ENCODE measurements at regions not wholly inside any gene's neighbourhood (a gene's known extent, or its start where the extent isn't known, plus 50 kb on each side); places are given as distances from the start of the nearest gene placed in this dataset.
A peak's percentile ranks its signal among the peaks of the same experiment; 100 is the strongest.

DNA sequence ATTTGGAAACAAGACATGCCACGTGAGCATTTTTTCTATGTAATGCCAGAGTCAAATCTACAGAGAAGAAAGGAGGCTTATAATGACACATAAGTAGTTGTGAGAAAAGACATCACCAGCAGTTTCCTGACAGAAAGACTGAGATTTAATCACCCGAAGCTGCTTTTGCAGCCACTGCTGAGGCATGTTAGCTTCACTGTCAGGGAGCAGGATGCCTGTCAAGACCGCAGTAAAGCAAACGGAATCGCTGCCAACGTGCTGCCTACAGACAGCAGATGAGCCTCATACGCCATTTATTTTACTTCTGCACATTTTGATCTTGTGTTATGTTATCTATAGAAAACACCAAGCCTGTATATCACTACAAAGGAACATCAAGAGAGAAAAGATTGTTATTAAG, 68.7 kb upstream of the NDST3 start:
- H2AK5ac ChIP-seq (ENCODE audit: low read depth, low read length): no peak overlapping the region
- H2BK12ac ChIP-seq (ENCODE audit: low read length): no peak overlapping the region
- no peak overlapping the region for H3K27ac ChIP-seq (replicated peaks; ENCODE audit: low read length)
- H2BK5ac ChIP-seq (ENCODE audit: low read length): no peak overlapping the region
- no peak for DNase-seq (ENCODE audit: low spot score)
- peaks cover 0 to 7% of the 10 kb centered on the region in 2 donors for H3K4me1 ChIP-seq (ENCODE audit: control insufficient read depth in 2 of 2, insufficient read depth in 1 of 2, low read depth in 1 of 2, low read length in 2 of 2)
- no peak overlapping the region for H3K4me3 ChIP-seq (ENCODE audit: low read length in 2 of 2)
- H3K4me2 ChIP-seq (ENCODE audit: insufficient read depth, low read length, poor library complexity, severe bottlenecking): no peak overlapping the region
- peak overlapping the region; percentile 63 for H2AFZ ChIP-seq (ENCODE audit: low read length)
- H4K8ac ChIP-seq (ENCODE audit: low read depth, low read length): no peak overlapping the region
- no peak overlapping the region for H3K18ac ChIP-seq (ENCODE audit: low read length)
- H3K9ac ChIP-seq (ENCODE audit: low read depth, low read length, poor library complexity): no peak overlapping the region
- no CpG with 5 or more reads among the region's 7 CpGs for WGBS, 2 donors (ENCODE audit: extremely low coverage in 2 of 2, insufficient read length in 2 of 2, insufficient replicate concordance in 1 of 2)
- no peaks in the 10 kb centered on the region for H3K36me3 ChIP-seq (replicated peaks in 1 of 2; ENCODE audit: control insufficient read depth in 2 of 2, insufficient read depth in 2 of 2, low read length in 2 of 2)
- no peak overlapping the region for H2BK120ac ChIP-seq (ENCODE audit: low read depth, low read length)
- no peak overlapping the region for H2BK15ac ChIP-seq (ENCODE audit: low read length)
- H3K14ac ChIP-seq (ENCODE audit: low read length): no peak overlapping the region
- no peaks in the 10 kb centered on the region for H3K9me3 ChIP-seq (replicated peaks in 1 of 2; ENCODE audit: control insufficient read depth in 2 of 2, insufficient read depth in 1 of 2, low read depth in 1 of 2, low read length in 2 of 2)
- no peak overlapping the region for H3K4ac ChIP-seq (ENCODE audit: low read length)
- H3K27me3 ChIP-seq (ENCODE audit: control insufficient read depth in 3 of 3, insufficient read depth in 3 of 3, low read depth in 1 of 3, low read length in 3 of 3): no peaks in the 10 kb centered on the region
- H3K23ac ChIP-seq (ENCODE audit: low read depth, low read length, poor library complexity): no peak overlapping the region
- H3K79me1 ChIP-seq (ENCODE audit: low read depth, low read length): no peaks in the 10 kb centered on the region
- H4K91ac ChIP-seq (ENCODE audit: low read depth, low read length, poor library complexity): no peak overlapping the region

DNA sequence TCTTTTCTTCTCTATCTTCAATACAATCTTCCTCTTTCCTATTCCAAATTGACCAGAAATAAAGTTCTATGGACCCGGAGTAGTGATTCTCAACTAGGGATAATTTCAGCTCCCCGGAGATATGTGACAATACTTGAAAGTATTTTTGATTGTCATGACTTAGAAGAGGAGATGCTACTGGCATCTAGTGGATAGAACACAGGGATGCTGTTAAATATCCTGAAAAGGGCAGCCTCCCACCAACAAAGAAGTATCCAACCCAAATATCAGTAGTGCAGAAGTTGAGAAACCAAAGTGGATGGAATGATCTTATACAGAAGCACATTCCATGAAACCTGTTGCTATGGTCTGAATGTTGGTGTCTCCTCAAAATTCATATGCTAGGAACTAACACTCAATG, 65.7 kb upstream of the NDST3 start:
- WGBS, 2 donors (ENCODE audit: extremely low coverage in 2 of 2, insufficient read length in 2 of 2, insufficient replicate concordance in 1 of 2): no CpG with 5 or more reads among the region's 2 CpGs
- H3K4me1 ChIP-seq (ENCODE audit: control insufficient read depth in 2 of 2, insufficient read depth in 1 of 2, low read depth in 1 of 2, low read length in 2 of 2): peaks cover 0 to 7% of the 10 kb centered on the region in 2 donors
- H2BK5ac ChIP-seq (ENCODE audit: low read length): no peak overlapping the region
- H3K4ac ChIP-seq (ENCODE audit: low read length): no peak overlapping the region
- H2AFZ ChIP-seq (ENCODE audit: low read length): no peak overlapping the region
- no peak overlapping the region for H3K9ac ChIP-seq (ENCODE audit: low read depth, low read length, poor library complexity)
- H3K79me1 ChIP-seq (ENCODE audit: low read depth, low read length): no peaks in the 10 kb centered on the region
- no peak overlapping the region for H2BK120ac ChIP-seq (ENCODE audit: low read depth, low read length)
- no peak overlapping the region for H4K91ac ChIP-seq (ENCODE audit: low read depth, low read length, poor library complexity)
- no peak overlapping the region for H2BK15ac ChIP-seq (ENCODE audit: low read length)
- H3K4me2 ChIP-seq (ENCODE audit: insufficient read depth, low read length, poor library complexity, severe bottlenecking): no peak overlapping the region
- H4K8ac ChIP-seq (ENCODE audit: low read depth, low read length): no peak overlapping the region
- no peak overlapping the region for H2AK5ac ChIP-seq (ENCODE audit: low read depth, low read length)
- no peak overlapping the region for H3K4me3 ChIP-seq (ENCODE audit: low read length in 2 of 2)
- no peak for DNase-seq (ENCODE audit: low spot score)
- H3K27me3 ChIP-seq (ENCODE audit: control insufficient read depth in 3 of 3, insufficient read depth in 3 of 3, low read depth in 1 of 3, low read length in 3 of 3): no peaks in the 10 kb centered on the region
- no peak overlapping the region for H3K23ac ChIP-seq (ENCODE audit: low read depth, low read length, poor library complexity)
- H3K27ac ChIP-seq (replicated peaks; ENCODE audit: low read length): no peak overlapping the region
- no peak overlapping the region for H3K14ac ChIP-seq (ENCODE audit: low read length)
- H3K18ac ChIP-seq (ENCODE audit: low read length): no peak overlapping the region
- no peak overlapping the region for H2BK12ac ChIP-seq (ENCODE audit: low read length)
- H3K36me3 ChIP-seq (replicated peaks in 1 of 2; ENCODE audit: control insufficient read depth in 2 of 2, insufficient read depth in 2 of 2, low read length in 2 of 2): no peaks in the 10 kb centered on the region
- no peaks in the 10 kb centered on the region for H3K9me3 ChIP-seq (replicated peaks in 1 of 2; ENCODE audit: control insufficient read depth in 2 of 2, insufficient read depth in 1 of 2, low read depth in 1 of 2, low read length in 2 of 2)

DNA sequence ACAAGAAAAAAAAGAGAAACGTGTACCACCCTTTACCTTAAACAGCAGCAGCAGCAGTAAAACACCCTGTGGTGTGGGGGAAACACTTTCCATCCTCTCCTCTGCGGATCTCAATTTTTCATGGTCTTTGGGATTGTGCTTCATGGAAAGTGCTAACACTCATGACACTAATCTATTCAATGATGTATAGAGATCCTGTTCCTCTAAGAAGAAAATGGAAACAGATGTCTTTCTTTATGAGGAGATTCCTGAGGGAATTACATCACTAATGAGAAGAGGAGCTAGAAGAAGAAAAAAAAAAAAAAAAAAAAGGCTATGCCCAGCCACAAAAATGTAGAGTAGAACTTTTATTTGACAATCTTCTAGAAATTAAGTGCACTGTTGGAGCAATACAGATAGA, 62.9 kb upstream of the NDST3 start:
- H3K36me3 ChIP-seq (replicated peaks in 1 of 2; ENCODE audit: control insufficient read depth in 2 of 2, insufficient read depth in 2 of 2, low read length in 2 of 2): no peaks in the 10 kb centered on the region
- H4K91ac ChIP-seq (ENCODE audit: low read depth, low read length, poor library complexity): no peak overlapping the region
- no peak overlapping the region for H3K18ac ChIP-seq (ENCODE audit: low read length)
- DNase-seq (ENCODE audit: low spot score): no peak
- H2BK12ac ChIP-seq (ENCODE audit: low read length): no peak overlapping the region
- H3K14ac ChIP-seq (ENCODE audit: low read length): no peak overlapping the region
- H3K27ac ChIP-seq (replicated peaks; ENCODE audit: low read length): no peak overlapping the region
- H3K9me3 ChIP-seq (replicated peaks in 1 of 2; ENCODE audit: control insufficient read depth in 2 of 2, insufficient read depth in 1 of 2, low read depth in 1 of 2, low read length in 2 of 2): no peaks in the 10 kb centered on the region
- H2AK5ac ChIP-seq (ENCODE audit: low read depth, low read length): no peak overlapping the region
- H2BK15ac ChIP-seq (ENCODE audit: low read length): no peak overlapping the region
- H3K9ac ChIP-seq (ENCODE audit: low read depth, low read length, poor library complexity): no peak overlapping the region
- no peak overlapping the region for H4K8ac ChIP-seq (ENCODE audit: low read depth, low read length)
- no peak overlapping the region for H2AFZ ChIP-seq (ENCODE audit: low read length)
- no peak overlapping the region for H3K23ac ChIP-seq (ENCODE audit: low read depth, low read length, poor library complexity)
- no peak overlapping the region for H3K4me3 ChIP-seq (ENCODE audit: low read length in 2 of 2)
- H2BK5ac ChIP-seq (ENCODE audit: low read length): no peak overlapping the region
- no CpG with 5 or more reads among the region's 2 CpGs for whole genome bisulfite sequencing, 2 donors (ENCODE audit: extremely low coverage in 2 of 2, insufficient read length in 2 of 2, insufficient replicate concordance in 1 of 2)
- H3K4ac ChIP-seq (ENCODE audit: low read length): no peak overlapping the region
- H3K27me3 ChIP-seq (ENCODE audit: control insufficient read depth in 3 of 3, insufficient read depth in 3 of 3, low read depth in 1 of 3, low read length in 3 of 3): no peaks in the 10 kb centered on the region
- H3K79me1 ChIP-seq (ENCODE audit: low read depth, low read length): no peaks in the 10 kb centered on the region
- H3K4me1 ChIP-seq (ENCODE audit: control insufficient read depth in 2 of 2, insufficient read depth in 1 of 2, low read depth in 1 of 2, low read length in 2 of 2): peaks cover 0 to 6% of the 10 kb centered on the region in 2 donors
- no peak overlapping the region for H2BK120ac ChIP-seq (ENCODE audit: low read depth, low read length)
- no peak overlapping the region for H3K4me2 ChIP-seq (ENCODE audit: insufficient read depth, low read length, poor library complexity, severe bottlenecking)

DNA sequence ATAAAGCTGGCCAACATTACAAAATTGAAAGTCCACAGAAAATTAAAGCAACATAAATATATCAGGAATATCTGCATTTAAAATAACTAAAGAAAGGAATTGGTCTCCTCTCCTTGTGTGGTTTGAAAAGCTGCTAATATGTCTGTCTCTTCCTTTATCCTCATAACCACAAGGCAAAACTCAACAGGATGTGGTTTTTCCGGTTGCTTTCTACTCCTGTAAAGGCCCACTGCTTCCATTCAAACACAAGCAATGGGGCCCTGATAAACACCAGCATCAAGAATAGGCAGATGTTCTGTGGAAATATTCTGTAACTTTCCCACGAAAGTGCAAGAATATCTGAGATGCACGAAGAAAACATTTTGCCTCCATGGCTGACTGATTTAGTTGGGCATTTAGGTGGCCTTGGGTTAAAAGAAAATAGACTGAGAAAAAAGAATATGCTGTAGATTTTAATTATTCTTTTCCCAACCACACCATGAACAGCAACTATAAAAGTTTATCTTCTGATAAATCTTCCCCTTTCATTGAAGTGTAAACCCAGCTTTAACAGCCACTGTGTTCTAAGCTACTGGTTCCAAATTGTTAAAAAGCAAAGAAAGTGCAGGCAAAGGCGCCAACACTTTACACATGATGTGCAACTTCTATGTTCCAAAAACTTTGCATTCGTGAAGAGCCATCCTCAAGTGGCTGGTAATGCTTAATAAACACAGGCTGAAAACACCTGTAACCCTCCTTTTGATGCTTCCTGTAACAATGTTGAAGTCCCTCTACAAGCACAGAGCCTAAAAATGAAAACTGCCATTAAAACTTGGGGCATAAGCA, 50.5 kb upstream of the NDST3 start:
- Histone ChIP-seq H3K9ac (ENCODE audit: low read depth, low read length, poor library complexity) (no peak overlapping the region), H2BK15ac (ENCODE audit: low read length) (no peak overlapping the region), H3K4ac (ENCODE audit: low read length) (no peak overlapping the region), H2AK5ac (ENCODE audit: low read depth, low read length) (no peak overlapping the region), H2AFZ (ENCODE audit: low read length) (peak overlapping the region; percentile 50), H3K4me2 (ENCODE audit: insufficient read depth, low read length, poor library complexity, severe bottlenecking) (no peak overlapping the region), H3K79me1 (ENCODE audit: low read depth, low read length) (no peaks in the 10 kb centered on the region), H4K91ac (ENCODE audit: low read depth, low read length, poor library complexity) (no peak overlapping the region), H3K18ac (ENCODE audit: low read length) (no peak overlapping the region), H2BK120ac (ENCODE audit: low read depth, low read length) (no peak overlapping the region), H3K23ac (ENCODE audit: low read depth, low read length, poor library complexity) (no peak overlapping the region), H3K4me3 (ENCODE audit: low read length in 2 of 2) (no peak overlapping the region), H3K27ac (replicated peaks; ENCODE audit: low read length) (no peak overlapping the region), H3K9me3 (replicated peaks in 1 of 2; ENCODE audit: control insufficient read depth in 2 of 2, insufficient read depth in 1 of 2, low read depth in 1 of 2, low read length in 2 of 2) (peaks cover 0 to 7% of the 10 kb centered on the region in 2 donors), H3K36me3 (replicated peaks in 1 of 2; ENCODE audit: control insufficient read depth in 2 of 2, insufficient read depth in 2 of 2, low read length in 2 of 2) (no peaks in the 10 kb centered on the region), H2BK5ac (ENCODE audit: low read length) (no peak overlapping the region), H4K8ac (ENCODE audit: low read depth, low read length) (no peak overlapping the region), H3K27me3 (ENCODE audit: control insufficient read depth in 3 of 3, insufficient read depth in 3 of 3, low read depth in 1 of 3, low read length in 3 of 3) (no peaks in the 10 kb centered on the region), H3K14ac (ENCODE audit: low read length) (no peak overlapping the region), H3K4me1 (ENCODE audit: control insufficient read depth in 2 of 2, insufficient read depth in 1 of 2, low read depth in 1 of 2, low read length in 2 of 2) (no peaks in the 10 kb centered on the region), H2BK12ac (ENCODE audit: low read length) (no peak overlapping the region)
- no peak for DNase-seq (ENCODE audit: low spot score)
- no CpG with 5 or more reads among the region's 5 CpGs for WGBS, 2 donors (ENCODE audit: extremely low coverage in 2 of 2, insufficient read length in 2 of 2, insufficient replicate concordance in 1 of 2)

Data from neuronal stem cell (in vitro differentiated cells).